VCaP (cell line): ENCODE measurements at regions not wholly inside any gene's neighbourhood (a gene's known extent, or its start where the extent isn't known, plus 50 kb on each side); places are given as distances from the start of the nearest gene placed in this dataset.

Experiments
- H3K27ac ChIP-seq: fragments of 450-650 bp; 2 replicates; pipeline ENCODE4 v1.5.1; 2017
- TF ChIP-seq, protein P1 (sequence below): fragments of 450-650 bp; conservative IDR thresholded peaks from 2 replicates; pipeline ENCODE4 v1.5.1; 2017; ENCODE audit warnings: mild to moderate bottlenecking, moderate library complexity

DNA sequence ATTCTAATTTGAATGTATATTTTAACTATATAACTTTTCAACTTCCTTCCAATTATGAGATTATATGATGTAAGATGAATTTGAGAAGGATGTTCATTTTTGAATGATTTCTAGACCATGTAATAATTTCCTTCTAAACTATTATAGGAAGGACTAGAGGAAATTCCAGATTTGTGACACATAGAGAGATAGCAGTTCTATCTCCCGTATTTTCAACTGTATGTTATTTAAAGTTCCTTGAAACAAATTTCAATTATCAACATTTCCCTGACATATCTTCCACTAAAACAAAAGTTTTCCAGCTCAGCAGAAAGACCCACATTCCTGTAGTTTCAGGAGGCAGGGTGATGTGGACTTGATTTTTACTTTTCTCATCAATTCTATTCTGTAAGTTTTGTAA lies 396.7 kb upstream of the C1orf87 start:
- H3K27ac ChIP-seq: no peak overlapping the region
- TF ChIP-seq, protein P1, sequence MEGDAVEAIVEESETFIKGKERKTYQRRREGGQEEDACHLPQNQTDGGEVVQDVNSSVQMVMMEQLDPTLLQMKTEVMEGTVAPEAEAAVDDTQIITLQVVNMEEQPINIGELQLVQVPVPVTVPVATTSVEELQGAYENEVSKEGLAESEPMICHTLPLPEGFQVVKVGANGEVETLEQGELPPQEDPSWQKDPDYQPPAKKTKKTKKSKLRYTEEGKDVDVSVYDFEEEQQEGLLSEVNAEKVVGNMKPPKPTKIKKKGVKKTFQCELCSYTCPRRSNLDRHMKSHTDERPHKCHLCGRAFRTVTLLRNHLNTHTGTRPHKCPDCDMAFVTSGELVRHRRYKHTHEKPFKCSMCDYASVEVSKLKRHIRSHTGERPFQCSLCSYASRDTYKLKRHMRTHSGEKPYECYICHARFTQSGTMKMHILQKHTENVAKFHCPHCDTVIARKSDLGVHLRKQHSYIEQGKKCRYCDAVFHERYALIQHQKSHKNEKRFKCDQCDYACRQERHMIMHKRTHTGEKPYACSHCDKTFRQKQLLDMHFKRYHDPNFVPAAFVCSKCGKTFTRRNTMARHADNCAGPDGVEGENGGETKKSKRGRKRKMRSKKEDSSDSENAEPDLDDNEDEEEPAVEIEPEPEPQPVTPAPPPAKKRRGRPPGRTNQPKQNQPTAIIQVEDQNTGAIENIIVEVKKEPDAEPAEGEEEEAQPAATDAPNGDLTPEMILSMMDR: no peak

DNA sequence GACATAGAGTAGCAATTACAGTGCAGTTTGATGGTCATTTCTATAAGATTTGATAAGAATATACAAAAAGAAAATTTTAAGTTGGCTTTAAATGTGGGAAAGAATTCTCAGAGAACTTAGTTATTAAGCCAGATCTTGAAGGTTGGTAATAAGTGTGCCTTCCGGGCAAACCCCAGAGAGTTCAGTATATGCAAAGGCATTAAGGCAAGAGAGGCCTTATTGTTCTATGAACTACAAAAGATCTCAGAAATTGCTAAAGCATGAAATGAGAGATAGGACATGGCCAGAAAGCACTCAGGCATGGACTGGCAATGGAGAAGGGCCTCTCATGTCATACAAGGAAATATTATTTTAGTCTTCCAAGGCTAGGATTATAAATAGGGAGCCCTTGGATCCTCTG lies 390.2 kb upstream of the C1orf87 start:
- TF ChIP-seq, protein P1: no peak
- no peak overlapping the region for H3K27ac ChIP-seq

DNA sequence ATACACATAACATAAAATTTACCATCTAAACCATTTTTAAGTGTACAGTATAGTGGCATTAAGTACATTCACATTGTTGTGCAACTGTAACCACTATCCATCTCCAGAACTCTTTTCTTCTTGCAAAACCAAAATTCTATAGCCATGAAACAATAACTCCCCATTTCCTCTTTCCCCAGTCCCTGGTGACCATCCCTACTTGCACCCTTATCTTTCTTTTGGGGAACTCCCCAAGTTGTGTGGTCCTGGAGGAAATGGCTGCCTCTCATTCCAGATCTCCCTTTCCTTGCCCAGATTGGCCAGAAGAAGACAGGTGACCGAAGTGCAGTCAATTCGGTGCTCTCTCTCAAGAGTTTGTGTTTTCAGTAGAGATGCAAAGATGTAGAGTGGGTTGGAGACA lies 389.6 kb upstream of the C1orf87 start:
- H3K27ac ChIP-seq: no peak overlapping the region
- TF ChIP-seq, protein P1: no peak

DNA sequence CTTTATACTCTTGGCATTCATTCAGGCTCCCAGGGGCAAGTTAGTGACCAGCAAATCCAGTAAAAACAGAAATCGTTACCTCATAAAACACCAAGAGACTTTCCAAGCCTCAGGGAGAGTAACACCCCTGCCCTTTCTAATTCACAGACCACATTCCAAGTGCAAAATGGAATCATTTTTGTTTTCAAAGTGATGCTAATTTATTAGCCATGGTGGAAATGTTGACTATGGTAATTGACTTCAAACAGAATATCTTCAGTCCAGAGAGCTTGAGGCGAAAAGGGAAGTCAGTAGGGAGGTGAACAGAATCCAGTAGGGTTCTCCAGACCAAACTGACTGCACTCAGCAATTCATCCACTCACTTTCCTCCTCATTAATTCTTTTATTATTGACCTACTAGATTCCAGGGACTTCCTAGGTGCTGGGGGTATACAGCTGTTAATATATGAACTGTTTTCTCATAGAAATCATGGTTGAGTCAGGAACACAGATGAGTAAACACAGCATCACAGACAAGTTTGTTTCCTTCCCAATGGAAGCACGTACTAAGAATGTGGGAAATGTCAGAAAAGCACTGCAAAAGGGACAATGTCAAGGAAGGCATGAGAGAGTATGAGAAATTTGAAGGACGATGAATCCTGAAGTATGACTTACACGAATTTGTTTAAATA lies 388.5 kb upstream of the C1orf87 start:
- no peak overlapping the region for H3K27ac ChIP-seq
- TF ChIP-seq, protein P1: no peak

DNA sequence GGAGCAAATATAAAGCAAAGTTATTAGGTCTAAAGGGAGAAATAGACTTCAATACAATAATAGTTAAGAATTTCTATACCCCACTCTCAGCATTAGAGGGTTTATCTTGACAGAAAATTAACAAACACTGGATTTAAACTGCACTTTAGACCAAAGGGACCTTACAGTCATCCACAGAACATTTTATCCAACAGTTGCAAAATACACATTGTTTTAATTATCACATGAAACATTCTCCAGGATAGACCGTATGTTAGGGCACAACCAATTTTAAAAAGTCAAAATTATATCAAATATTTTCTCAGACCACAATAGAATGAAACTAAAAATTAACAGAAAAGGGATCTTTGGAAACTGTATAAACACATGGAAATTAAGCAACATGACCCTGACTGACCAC lies 384.5 kb upstream of the C1orf87 start:
- H3K27ac ChIP-seq: no peak overlapping the region
- TF ChIP-seq, protein P1: no peak

DNA sequence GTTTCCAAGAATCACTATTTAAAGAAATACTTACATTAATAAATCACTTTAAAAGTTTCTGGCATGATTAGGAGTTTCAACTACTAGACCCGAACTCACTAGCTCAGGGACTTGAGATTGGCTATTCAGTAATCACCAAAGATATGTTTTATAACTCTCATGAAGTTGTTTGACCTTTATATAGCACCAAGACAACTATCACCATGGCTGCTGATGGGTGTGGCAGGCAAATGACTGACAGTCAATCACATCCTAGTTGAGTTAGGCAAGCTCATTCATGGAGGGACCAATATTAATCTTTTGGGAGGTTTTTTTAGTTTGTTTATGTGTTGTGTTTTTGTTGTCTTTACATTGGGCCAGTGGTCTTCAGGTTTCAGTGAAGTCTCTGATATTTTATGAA lies 376.3 kb upstream of the C1orf87 start:
- TF ChIP-seq, protein P1: no peak
- no peak overlapping the region for H3K27ac ChIP-seq

DNA sequence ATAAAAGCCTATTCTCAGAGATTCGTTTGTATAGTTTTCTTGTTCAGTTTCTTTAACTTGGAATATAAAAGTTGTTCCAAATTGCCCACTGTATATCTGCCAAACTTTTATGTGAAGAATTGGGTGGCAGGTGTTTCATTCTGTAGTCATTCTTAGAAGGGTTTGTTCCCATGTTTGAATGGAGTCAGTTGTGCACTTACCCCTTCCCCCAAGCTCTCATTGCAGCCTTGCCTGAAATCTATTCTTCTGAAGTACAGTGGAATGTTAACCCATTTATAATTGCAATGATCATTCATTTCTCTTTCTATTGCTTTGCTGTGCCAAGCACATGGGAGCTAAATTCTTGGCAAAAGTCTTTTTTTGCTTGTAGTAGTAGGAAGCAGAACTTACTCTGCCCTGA lies 375.3 kb upstream of the C1orf87 start:
- no peak overlapping the region for H3K27ac ChIP-seq

More for the DNA sequence above, 375.3 kb upstream of the C1orf87 start:
- TF ChIP-seq, protein P1: no peak
